ENCODE measurements at regions not wholly inside any gene's neighbourhood (a gene's known extent, or its start where the extent isn't known, plus 50 kb on each side); places are given as distances from the start of the nearest gene placed in this dataset.

- TF ChIP-seq TAF1 (IDR thresholded peaks at IDR 0.05; ENCODE audit: low read depth, low read length) (no peak), CTCF (IDR thresholded peaks at IDR 0.05; ENCODE audit: control extremely low read depth in 1 of 3, insufficient read depth in 1 of 3, low read depth in 1 of 3, low read length in 3 of 3) (no peak), RAD21 (IDR thresholded peaks at IDR 0.05 in 1 of 2, conservative IDR thresholded peaks at IDR 0.05 in 1 of 2; ENCODE audit: low read depth in 2 of 2, low read length in 2 of 2) (no peak), POLR2A (IDR thresholded peaks at IDR 0.05; ENCODE audit: control extremely low read depth in 1 of 2, low read depth in 2 of 2, low read length in 2 of 2) (no peak), SUZ12 (IDR thresholded peaks at IDR 0.05; ENCODE audit: low read length) (no peak), ZNF274 (IDR thresholded peaks at IDR 0.05; ENCODE audit: borderline replicate concordance, extremely low read depth, low read length) (no peak), CEBPB (IDR thresholded peaks at IDR 0.05; ENCODE audit: low read depth, low read length) (no peak), ATF2 (IDR thresholded peaks at IDR 0.05; ENCODE audit: low read length) (no peak), EZH2 (IDR thresholded peaks at IDR 0.05; ENCODE audit: low read depth, low read length, severe bottlenecking) (no peak), RNF2 (IDR thresholded peaks at IDR 0.05; ENCODE audit: borderline replicate concordance, low read depth, low read length, missing control alignments, poor library complexity, severe bottlenecking) (no peak), SP4 (IDR thresholded peaks at IDR 0.05; ENCODE audit: low read length) (no peak)
Observed at GRCh38 chr17:77354420-77354669, 213.6 kb downstream of the SEC14L1 start.
